ENCODE measurements at regions not wholly inside any gene's neighbourhood (a gene's known extent, or its start where the extent isn't known, plus 50 kb on each side); places are given as distances from the start of the nearest gene placed in this dataset.

- TF ChIP-seq GABPA (IDR thresholded peaks at IDR 0.05 in 1 of 2, conservative IDR thresholded peaks at IDR 0.05 in 1 of 2) (no peak), RAD21 (IDR thresholded peaks at IDR 0.05) (no peak), ATF3 (IDR thresholded peaks at IDR 0.05) (no peak), EGR1 (IDR thresholded peaks at IDR 0.05; ENCODE audit: low read depth in 2 of 2) (no peak), TAF1 (conservative IDR thresholded peaks at IDR 0.05) (no peak), RXRA (IDR thresholded peaks at IDR 0.05) (no peak), JUND (IDR thresholded peaks at IDR 0.05) (no peak), YY1 (IDR thresholded peaks at IDR 0.05) (no peak), FOXA1 (IDR thresholded peaks at IDR 0.05) (no peak), HNF4A (conservative IDR thresholded peaks at IDR 0.05) (no peak)
- TF ChIP-seq, protein P1, sequence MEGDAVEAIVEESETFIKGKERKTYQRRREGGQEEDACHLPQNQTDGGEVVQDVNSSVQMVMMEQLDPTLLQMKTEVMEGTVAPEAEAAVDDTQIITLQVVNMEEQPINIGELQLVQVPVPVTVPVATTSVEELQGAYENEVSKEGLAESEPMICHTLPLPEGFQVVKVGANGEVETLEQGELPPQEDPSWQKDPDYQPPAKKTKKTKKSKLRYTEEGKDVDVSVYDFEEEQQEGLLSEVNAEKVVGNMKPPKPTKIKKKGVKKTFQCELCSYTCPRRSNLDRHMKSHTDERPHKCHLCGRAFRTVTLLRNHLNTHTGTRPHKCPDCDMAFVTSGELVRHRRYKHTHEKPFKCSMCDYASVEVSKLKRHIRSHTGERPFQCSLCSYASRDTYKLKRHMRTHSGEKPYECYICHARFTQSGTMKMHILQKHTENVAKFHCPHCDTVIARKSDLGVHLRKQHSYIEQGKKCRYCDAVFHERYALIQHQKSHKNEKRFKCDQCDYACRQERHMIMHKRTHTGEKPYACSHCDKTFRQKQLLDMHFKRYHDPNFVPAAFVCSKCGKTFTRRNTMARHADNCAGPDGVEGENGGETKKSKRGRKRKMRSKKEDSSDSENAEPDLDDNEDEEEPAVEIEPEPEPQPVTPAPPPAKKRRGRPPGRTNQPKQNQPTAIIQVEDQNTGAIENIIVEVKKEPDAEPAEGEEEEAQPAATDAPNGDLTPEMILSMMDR (IDR thresholded peaks at IDR 0.05; ENCODE audit: low read depth, low read length, missing input control): no peak
- TF ChIP-seq, protein P2, sequence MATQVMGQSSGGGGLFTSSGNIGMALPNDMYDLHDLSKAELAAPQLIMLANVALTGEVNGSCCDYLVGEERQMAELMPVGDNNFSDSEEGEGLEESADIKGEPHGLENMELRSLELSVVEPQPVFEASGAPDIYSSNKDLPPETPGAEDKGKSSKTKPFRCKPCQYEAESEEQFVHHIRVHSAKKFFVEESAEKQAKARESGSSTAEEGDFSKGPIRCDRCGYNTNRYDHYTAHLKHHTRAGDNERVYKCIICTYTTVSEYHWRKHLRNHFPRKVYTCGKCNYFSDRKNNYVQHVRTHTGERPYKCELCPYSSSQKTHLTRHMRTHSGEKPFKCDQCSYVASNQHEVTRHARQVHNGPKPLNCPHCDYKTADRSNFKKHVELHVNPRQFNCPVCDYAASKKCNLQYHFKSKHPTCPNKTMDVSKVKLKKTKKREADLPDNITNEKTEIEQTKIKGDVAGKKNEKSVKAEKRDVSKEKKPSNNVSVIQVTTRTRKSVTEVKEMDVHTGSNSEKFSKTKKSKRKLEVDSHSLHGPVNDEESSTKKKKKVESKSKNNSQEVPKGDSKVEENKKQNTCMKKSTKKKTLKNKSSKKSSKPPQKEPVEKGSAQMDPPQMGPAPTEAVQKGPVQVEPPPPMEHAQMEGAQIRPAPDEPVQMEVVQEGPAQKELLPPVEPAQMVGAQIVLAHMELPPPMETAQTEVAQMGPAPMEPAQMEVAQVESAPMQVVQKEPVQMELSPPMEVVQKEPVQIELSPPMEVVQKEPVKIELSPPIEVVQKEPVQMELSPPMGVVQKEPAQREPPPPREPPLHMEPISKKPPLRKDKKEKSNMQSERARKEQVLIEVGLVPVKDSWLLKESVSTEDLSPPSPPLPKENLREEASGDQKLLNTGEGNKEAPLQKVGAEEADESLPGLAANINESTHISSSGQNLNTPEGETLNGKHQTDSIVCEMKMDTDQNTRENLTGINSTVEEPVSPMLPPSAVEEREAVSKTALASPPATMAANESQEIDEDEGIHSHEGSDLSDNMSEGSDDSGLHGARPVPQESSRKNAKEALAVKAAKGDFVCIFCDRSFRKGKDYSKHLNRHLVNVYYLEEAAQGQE (IDR thresholded peaks at IDR 0.05): no peak
- TF ChIP-seq, protein P3, sequence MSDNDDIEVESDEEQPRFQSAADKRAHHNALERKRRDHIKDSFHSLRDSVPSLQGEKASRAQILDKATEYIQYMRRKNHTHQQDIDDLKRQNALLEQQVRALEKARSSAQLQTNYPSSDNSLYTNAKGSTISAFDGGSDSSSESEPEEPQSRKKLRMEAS (IDR thresholded peaks at IDR 0.05): no peak
- TF ChIP-seq, protein P4, sequence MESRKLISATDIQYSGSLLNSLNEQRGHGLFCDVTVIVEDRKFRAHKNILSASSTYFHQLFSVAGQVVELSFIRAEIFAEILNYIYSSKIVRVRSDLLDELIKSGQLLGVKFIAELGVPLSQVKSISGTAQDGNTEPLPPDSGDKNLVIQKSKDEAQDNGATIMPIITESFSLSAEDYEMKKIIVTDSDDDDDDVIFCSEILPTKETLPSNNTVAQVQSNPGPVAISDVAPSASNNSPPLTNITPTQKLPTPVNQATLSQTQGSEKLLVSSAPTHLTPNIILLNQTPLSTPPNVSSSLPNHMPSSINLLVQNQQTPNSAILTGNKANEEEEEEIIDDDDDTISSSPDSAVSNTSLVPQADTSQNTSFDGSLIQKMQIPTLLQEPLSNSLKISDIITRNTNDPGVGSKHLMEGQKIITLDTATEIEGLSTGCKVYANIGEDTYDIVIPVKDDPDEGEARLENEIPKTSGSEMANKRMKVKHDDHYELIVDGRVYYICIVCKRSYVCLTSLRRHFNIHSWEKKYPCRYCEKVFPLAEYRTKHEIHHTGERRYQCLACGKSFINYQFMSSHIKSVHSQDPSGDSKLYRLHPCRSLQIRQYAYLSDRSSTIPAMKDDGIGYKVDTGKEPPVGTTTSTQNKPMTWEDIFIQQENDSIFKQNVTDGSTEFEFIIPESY (IDR thresholded peaks at IDR 0.05): no peak
Observed at GRCh38 chr13:48151363-48152161, 56.7 kb upstream of the MED4 start.
